GM19455 (cell line): ENCODE measurements at regions not wholly inside any gene's neighbourhood (a gene's known extent, or its start where the extent isn't known, plus 50 kb on each side); places are given as distances from the start of the nearest gene placed in this dataset.
"Not testable (repeated sequence)": the region's sequence is repeated elsewhere in the genome, so short reads cannot be mapped to it uniquely, and the experiment has no call there.

Experiments
- ATAC-seq: cut with Tn5 transposase; IDR thresholded peaks from one replicate; pipeline ENCODE4 v1.9.1; 2021; ENCODE audit not compliant: unreplicated experiment

GRCh38 chr2:203629699-203630098, 76.7 kb upstream of the CD28 start:
- ATAC-seq: no peak

GRCh38 chr2:203631068-203631757, 75.2 kb upstream of the CD28 start:
- ATAC-seq: no peak

- ATAC-seq: no peak
These were observed 69.6 kb upstream of the CD28 start for GRCh38 chr2:203636588-203637470.

- no peak for ATAC-seq
These were observed 68.8 kb upstream of the CD28 start for GRCh38 chr2:203637471-203638167.

- not testable (repeated sequence) for ATAC-seq
These were observed 64.6 kb upstream of the CD28 start for GRCh38 chr2:203641865-203642264.

- not testable (repeated sequence) for ATAC-seq
These were observed 63.6 kb upstream of the CD28 start for GRCh38 chr2:203642841-203643240.

- ATAC-seq: no peak
These were observed 60.6 kb upstream of the CD28 start for GRCh38 chr2:203645831-203646230.

GRCh38 chr2:203646266-203646864, 60.1 kb upstream of the CD28 start:
- ATAC-seq: no peak

GRCh38 chr2:203646961-203647360, 59.5 kb upstream of the CD28 start:
- no peak for ATAC-seq

- ATAC-seq: no peak
These were observed 58.9 kb upstream of the CD28 start for GRCh38 chr2:203647579-203647978.

GRCh38 chr2:203648273-203648672, 58.2 kb upstream of the CD28 start:
- ATAC-seq: no peak

- ATAC-seq: no peak
These were observed 57.1 kb upstream of the CD28 start for GRCh38 chr2:203649176-203649814.

- no peak for ATAC-seq
These were observed 55.4 kb upstream of the CD28 start for GRCh38 chr2:203650860-203651613.

- no peak for ATAC-seq
These were observed 54.8 kb upstream of the CD28 start for GRCh38 chr2:203651621-203652020.

GRCh38 chr2:203654826-203655225, 51.6 kb upstream of the CD28 start:
- no peak for ATAC-seq

- no peak for ATAC-seq
These were observed 49.7 kb upstream of the CD28 start for GRCh38 chr2:203656522-203657287.
